Islet precursor cell (in vitro differentiated cells): ENCODE measurements at regions not wholly inside any gene's neighbourhood (a gene's known extent, or its start where the extent isn't known, plus 50 kb on each side); places are given as distances from the start of the nearest gene placed in this dataset.
A peak's percentile ranks its signal among the peaks of the same experiment; 100 is the strongest.

ENCODE experiments used
- DNase-seq: peaks from one replicate; pipeline ENCODE4 v3.0.0-alpha.2; 2018

GRCh38 chr18:25866331-25866730, 224.1 kb downstream of the SS18 start:
- DNase-seq = no peak

GRCh38 chr18:25862881-25863600, 227.4 kb downstream of the SS18 start:
- no peak for DNase-seq

- DNase-seq = no peak
Measured at GRCh38 chr18:25853691-25854433, 236.6 kb downstream of the SS18 start.

DNA sequence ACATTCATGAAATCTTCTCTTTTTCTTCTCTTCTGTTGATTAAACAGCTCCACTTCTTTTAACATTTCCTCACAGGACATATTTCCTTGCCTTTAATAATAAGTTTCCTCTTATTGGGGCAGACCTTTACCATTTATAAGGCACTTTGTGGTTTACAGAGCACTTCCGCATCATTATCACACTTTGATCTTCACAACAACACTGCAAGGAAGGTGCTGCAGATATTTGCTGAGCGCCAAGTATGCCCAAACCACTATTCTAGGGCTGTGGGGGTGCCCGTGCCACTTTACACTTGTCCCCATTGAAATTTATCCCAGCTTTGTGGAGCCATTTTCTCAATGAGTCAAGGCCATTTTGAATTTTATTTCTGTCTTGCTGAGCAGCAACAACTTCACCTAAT, 246.6 kb downstream of the SS18 start:
- DNase-seq = no peak

GRCh38 chr18:25842665-25843064, 247.7 kb downstream of the SS18 start:
- no peak for DNase-seq

DNA sequence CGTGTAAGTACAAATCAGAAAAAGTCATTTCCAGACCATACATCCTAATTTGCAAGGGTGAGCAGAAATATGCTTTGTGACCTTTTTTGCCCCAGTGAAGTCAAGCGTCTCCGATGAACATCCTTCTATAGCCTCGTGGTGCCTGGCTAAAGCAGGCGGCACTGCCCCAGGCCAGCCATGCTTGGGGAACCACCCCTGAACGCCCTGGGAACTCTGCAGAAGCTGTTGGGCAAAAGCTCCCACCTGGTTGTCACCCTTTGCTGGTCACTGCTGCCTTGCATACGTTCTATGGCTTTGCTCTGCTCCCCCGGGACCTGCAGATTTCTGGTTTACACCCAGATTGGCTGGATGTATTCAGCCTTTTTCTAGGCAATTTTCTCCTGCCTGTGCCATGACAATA, 256.4 kb downstream of the SS18 start:
- no peak for DNase-seq

- DNase-seq = peak; percentile 79
Measured at GRCh38 chr18:25832001-25832604, 258.3 kb downstream of the SS18 start.

DNA sequence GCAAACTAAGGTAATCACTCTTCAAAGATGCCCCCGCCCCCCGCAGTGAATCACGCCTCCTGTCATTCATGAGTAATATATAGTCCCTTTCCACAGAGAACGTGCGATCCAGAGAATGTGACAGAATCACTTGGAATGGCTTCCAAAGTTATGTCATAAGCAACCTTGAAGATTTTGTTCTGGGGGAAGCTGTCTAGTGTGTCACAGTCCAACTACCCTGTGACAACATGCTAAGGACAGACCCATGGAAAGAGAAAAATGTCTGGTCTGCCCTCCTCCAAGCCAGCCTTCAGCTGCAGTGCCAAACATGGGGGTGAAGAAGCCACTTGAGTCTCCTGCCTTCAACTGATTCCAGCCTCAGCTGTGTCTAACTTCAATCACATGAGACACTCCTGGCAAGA, 259.1 kb downstream of the SS18 start:
- no peak for DNase-seq

- DNase-seq = peak; percentile 97
Measured at GRCh38 chr18:25830787-25831186, 259.6 kb downstream of the SS18 start.

- peak; percentile 99 for DNase-seq
Measured at GRCh38 chr18:25827961-25828561, 262.4 kb downstream of the SS18 start.

DNA sequence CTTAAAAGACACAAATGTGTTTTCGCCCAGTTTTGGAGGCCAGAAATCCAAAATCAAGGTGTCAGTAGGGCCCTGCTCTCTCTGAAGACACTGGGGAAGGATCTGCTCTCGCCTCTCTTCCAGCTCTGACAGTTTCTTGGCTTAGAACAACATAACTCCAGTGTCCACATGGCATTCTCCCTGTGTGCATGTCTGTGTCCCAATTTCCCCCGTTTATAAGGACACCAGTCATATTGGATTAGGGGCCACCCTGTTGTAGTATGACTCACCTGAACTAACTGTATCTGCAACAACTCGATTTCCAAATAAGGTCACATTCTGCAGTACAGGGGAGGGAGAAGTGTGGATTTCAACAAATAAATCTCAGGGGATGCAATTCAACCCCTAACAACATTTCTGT, 263.2 kb downstream of the SS18 start:
- DNase-seq = no peak

DNA sequence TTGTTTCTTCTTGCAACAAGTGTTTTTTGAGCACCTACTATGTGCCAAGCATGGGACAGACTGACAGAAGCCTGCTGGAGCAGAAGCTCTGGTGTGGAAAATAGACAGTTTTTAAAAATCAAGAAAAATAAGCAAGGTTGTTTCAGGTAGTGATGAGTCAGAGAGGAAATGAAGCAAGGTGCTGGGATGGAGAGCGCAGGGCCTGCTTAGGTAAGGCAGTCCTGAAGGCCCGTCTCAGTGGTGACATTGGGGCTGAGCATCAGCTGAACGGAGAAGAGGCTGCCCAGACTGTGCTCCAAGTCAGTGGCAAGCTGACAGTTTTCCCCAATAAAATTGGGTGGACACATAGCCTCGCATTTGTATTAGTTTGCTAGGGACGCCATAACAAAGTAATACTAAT, 263.6 kb downstream of the SS18 start:
- no peak for DNase-seq

DNA sequence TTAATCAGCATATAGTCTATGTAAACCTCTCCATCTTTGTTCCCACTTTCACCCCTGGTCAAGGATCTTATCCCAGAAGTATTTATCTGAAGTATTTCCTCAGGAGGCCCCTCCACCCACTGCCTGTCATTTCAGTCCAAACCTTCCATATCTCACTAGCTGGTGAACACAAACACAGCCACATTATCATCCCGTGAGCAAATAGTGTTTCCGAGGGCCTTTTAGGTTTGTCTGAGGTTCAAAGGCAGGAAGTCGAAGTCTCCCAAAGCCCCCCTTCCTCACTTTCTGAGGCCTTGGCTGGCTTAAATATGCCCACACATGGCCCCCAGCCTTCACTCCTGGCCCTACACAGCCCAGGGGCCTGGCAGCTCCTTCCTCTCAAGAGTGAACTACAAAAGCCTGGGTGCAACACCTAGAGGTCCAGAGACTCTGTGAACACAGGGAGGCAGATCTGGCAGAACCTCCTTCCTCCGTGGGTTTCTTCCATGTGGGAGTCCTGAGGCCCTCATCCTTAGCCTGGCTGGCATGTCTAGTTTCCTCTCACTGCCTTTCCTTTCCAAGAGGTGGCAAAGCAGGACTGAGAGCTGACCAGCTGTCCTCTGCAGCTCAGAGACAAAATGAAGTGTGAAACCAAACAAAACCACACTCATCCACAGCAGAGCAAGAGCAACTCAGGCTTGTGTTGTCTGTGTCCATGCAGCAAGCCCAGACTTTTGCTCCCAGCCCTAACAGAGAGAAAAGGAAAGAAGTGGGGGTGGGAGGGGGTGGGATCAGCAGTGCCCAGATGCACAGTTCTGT, 264.2 kb downstream of the SS18 start:
- DNase-seq = no peak

DNA sequence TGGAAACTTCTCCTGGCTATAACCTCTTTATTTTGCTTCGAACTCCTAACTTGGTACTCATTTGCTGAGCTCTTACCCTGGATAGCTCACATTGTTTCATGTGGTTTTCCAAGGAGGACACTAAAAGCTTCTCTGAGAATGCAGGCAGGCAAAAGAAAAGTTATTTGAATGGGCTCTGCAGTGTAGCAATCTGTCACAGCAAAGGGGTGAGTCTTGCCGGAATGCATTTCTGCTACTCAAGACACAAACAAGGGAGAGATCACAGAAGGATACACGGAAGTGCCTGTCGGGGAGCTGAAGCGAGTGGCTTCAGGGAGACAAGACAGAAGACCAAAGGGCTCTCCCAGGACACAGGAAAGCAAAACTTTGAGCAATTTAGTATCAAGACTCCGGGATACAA, 265.4 kb downstream of the SS18 start:
- peak; percentile 96 for DNase-seq

DNA sequence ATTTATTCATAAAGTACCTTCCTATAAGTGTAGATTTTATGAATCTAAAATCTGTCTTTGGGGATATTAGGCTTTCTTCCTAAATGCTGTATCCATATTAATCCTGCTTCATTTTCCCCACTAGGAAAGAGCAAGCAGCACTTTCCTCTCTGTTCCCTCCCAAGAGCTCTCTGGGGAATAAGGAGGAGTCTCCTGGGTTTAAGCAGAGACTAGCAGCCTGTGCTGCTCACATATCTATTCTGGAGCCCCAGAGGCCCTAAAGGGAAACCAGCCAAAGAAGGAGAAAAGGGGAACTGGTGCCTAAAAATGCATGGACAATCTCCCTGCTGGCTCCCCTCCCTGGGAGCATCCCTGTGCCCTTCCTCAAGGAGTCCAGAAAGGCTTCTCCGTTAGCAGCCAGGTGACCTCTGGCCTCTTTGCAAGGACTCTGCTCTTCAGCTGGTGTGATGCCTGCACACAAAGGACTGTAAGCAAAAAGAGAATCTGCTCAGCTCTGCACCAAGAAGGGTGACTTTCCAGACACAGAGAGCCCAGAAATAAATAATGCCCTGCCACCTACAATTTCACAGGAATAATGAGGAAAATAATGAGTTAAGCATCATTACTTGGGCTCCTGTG, 270.6 kb downstream of the SS18 start:
- DNase-seq = no peak

GRCh38 chr18:25818505-25818904, 271.9 kb downstream of the SS18 start:
- DNase-seq = no peak

DNA sequence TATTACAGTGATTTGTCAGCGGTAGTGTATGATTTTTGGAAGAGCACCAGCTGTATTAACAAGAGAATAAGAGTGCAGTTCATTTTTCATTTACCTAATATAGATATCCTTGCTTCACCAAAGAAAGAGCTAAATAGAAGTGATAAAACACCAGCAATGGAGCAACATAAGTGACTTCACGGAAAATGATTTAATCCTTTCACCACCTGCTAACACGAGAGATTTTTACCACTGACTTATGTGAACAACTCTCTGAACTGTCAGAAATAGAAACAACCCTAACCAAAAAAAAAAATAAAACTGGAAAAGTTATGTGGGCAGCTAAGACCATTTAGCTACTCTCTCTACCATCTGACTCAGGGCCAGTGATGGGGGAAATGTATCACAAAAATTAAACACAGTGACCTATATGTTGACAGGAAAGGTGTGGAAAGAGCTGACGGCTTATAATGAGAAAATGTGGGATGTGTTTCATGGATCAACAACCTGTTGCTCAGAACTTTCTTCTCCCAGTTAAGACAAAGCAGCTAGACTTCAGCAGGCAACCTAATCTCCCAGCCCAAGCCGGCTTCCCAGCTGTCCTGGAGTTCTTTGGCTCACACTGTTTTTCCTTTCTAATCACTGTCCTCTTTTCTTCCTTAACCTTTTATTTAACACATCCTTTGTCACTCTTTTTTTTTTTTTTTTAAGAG, 272.7 kb downstream of the SS18 start:
- no peak for DNase-seq

DNA sequence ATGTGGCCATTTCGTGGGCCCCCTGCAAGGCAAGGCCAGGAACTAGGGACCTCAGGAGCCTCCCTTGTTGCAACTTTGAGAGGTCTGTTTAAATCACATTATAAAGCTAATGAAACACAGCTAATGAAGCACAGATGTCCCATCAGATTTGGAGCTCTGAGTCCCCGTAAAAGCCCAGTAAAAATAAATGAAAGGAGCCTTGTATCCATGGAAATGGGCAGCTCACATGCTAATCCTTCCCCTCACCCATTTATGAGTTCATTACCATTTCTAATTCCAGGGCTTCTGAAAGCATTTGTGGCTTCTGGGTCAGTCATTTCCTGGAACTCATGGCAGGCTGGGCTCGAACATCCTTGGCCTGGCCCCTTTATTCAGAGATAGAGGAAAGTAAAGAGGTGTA, 274.8 kb downstream of the SS18 start:
- no peak for DNase-seq

- DNase-seq = no peak
Measured at GRCh38 chr18:25814841-25815458, 275.5 kb downstream of the SS18 start.

DNA sequence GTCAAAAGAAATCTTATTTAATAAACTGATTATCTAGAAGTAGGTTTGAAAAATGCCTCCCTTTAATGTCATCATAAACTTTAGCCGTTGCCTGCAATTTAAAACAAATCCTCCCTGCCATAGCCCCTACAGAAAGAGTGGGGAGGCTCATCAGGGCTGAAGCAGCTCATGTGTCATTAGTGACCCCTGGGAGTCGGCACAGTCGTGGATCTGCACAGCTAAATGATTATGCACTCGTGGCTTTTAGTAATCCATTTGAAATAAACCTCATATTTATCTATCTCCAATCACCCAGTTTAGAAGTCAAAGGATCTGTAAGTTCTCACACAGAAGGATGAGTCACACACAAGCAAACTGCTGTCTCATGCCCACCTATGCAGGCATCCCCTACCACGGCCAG, 277.3 kb downstream of the SS18 start:
- no peak for DNase-seq

DNA sequence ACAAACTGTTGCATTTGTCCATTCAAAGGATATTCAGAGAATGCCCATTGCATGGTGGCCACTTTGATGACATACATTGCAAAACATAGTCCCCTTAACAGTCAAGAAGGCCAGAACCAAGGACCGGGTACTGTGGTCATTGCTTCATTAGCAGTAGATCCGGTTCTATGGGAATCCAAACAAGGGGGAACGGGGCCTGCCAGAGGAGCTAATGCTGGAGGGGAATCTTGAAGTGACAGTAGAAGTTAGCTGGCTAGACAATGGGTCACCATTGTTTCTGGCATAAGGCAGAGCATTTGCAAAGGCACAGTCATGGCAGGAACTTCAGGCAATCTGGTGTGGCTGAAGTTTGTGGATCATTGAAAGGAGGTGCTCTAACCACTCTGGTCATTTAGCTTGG, 279.7 kb downstream of the SS18 start:
- peak; percentile 78 for DNase-seq
